ENCODE measurements at regions not wholly inside any gene's neighbourhood (a gene's known extent, or its start where the extent isn't known, plus 50 kb on each side); places are given as distances from the start of the nearest gene placed in this dataset.

DNA sequence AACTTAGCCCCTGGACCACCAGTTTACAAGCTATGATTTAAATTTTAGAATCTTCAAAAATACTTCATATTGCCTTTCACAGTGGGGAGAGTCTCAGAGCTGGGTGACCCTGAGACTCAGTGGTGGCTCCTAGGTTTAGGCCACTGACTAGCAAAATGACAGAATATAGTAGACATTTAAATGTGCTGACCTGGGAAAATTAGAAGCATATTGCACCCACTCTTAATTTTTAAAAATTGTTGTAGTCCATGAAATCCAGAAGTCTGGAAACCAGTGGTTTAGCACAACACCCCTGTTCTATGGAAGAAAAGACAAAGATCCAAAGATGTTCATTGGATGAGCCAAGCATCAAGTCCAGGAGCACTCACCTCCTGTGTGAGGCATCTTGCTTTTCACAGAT is 75.0 kb upstream of the PAPPA start:
- TF ChIP-seq, protein P1, sequence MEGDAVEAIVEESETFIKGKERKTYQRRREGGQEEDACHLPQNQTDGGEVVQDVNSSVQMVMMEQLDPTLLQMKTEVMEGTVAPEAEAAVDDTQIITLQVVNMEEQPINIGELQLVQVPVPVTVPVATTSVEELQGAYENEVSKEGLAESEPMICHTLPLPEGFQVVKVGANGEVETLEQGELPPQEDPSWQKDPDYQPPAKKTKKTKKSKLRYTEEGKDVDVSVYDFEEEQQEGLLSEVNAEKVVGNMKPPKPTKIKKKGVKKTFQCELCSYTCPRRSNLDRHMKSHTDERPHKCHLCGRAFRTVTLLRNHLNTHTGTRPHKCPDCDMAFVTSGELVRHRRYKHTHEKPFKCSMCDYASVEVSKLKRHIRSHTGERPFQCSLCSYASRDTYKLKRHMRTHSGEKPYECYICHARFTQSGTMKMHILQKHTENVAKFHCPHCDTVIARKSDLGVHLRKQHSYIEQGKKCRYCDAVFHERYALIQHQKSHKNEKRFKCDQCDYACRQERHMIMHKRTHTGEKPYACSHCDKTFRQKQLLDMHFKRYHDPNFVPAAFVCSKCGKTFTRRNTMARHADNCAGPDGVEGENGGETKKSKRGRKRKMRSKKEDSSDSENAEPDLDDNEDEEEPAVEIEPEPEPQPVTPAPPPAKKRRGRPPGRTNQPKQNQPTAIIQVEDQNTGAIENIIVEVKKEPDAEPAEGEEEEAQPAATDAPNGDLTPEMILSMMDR (IDR thresholded peaks at IDR 0.05): no peak
- TF ChIP-seq POLR2A (IDR thresholded peaks at IDR 0.05) (no peak), EP300 (IDR thresholded peaks at IDR 0.05) (no peak)
